Gastrocnemius medialis (tissue), 4 donors: ENCODE measurements at regions not wholly inside any gene's neighbourhood (a gene's known extent, or its start where the extent isn't known, plus 50 kb on each side); places are given as distances from the start of the nearest gene placed in this dataset.

ENCODE experiments used
- ATAC-seq, 2 donors: fragments of 150-250 bp; one replicate each; pipeline ENCODE4 v1.9.1; 2016
- DNase-seq, 2 donors: peaks; one replicate each; pipeline ENCODE4 v3.0.0-alpha.2; 2019
- H3K27ac ChIP-seq, 4 donors: fragments of 200-600 bp; sonication (generic); 1 replicate in 1 of 4; 2 replicates in 3 of 4; pipeline ENCODE4 v1.5.1; 2016 to 2018; ENCODE audit warnings: mild to moderate bottlenecking in 2 of 4, moderate library complexity in 1 of 4
- H3K27me3 ChIP-seq, 3 donors: fragments of 200-600 bp; sonication (generic) in 2 of 3; 1 replicate in 1 of 3; 2 replicates in 2 of 3; pipeline versions ENCODE4 v1.5.1 to v1.6.0; 2016 to 2019; ENCODE audit warnings: mild to moderate bottlenecking in 1 of 3, moderate library complexity in 1 of 3
- H3K36me3 ChIP-seq, 2 donors: fragments of 200-600 bp; sonication (generic) in 1 of 2; one replicate each; pipeline ENCODE4 v1.5.1; 2017 to 2018
- H3K4me1 ChIP-seq, 2 donors: fragments of 200-600 bp; sonication (generic) in 1 of 2; one replicate each; pipeline ENCODE4 v1.5.1; 2016 to 2017; ENCODE audit warnings: mild to moderate bottlenecking in 2 of 2
- H3K4me3 ChIP-seq, 4 donors: fragments of 200-600 bp; sonication (generic) in 3 of 4; 1 replicate in 1 of 4; 2 replicates in 3 of 4; pipeline ENCODE4 v1.5.1; 2016 to 2019; ENCODE audit warnings: mild to moderate bottlenecking in 2 of 4
- H3K9me3 ChIP-seq, 3 donors: fragments of 200-600 bp; sonication (generic) in 2 of 3; 1 replicate in 1 of 3; 2 replicates in 2 of 3; pipeline ENCODE4 v1.5.1; 2016 to 2019
- CTCF ChIP-seq, 5 experiments: fragments of 450-650 bp in 3 of 5; fragments of 200-600 bp in 2 of 5; sonication (generic) in 2 of 5; IDR thresholded peaks in 4 of 5; conservative IDR thresholded peaks in 1 of 5; 1 replicate in 4 of 5; 2 replicates in 1 of 5; pipeline ENCODE4 v1.5.1; 2016 to 2019; ENCODE audit warnings: antibody characterized with exemption in 5 of 5, mild to moderate bottlenecking in 3 of 5, moderate library complexity in 3 of 5
- POLR2A ChIP-seq, 2 donors: fragments of 450-650 bp; IDR thresholded peaks; one replicate each; pipeline ENCODE4 v1.6.1; 2017; ENCODE audit warnings: antibody characterized with exemption in 2 of 2, mild to moderate bottlenecking in 2 of 2, moderate library complexity in 2 of 2
- in situ Hi-C, 4 donors: fragments of 200-750 bp; cut with MboI; loops; one replicate each; pipeline versions ENCODE4 v1.15.0 to v1.8.0; 2017; ENCODE audit warnings: low sequenced_read_pairs in 4 of 4
- intact Hi-C: fragments of 100-400 bp; cut with DNase I; formaldehyde crosslinking; loops from one replicate; pipeline ENCODE4 v1.15.1; 2023; ENCODE audit warnings: low total_unique reads

GRCh38 chrX:7568597-7568996, 274.4 kb upstream of the VCX start:
- no peaks in the 10 kb centered on the region for H3K9me3 ChIP-seq
- in situ Hi-C loops (no loop called here), intact Hi-C loops (no loop called here)
- no peaks in the 10 kb centered on the region for H3K36me3 ChIP-seq
- ATAC-seq (no peak), DNase-seq (no peak)
- H3K27ac ChIP-seq: no peak overlapping the region
- no peak overlapping the region for H3K4me3 ChIP-seq
- no peaks in the 10 kb centered on the region for H3K27me3 ChIP-seq
- TF ChIP-seq CTCF (IDR thresholded peaks at IDR 0.05 in 4 of 5, conservative IDR thresholded peaks at IDR 0.05 in 1 of 5): no peak
- TF ChIP-seq POLR2A (IDR thresholded peaks at IDR 0.05): no peak
- H3K4me1 ChIP-seq: no peaks in the 10 kb centered on the region

- intact Hi-C loops (no loop called here), in situ Hi-C loops (no loop called here)
- no peak for ATAC-seq
- no peak for DNase-seq
- H3K36me3 ChIP-seq: no peaks in the 10 kb centered on the region
- H3K9me3 ChIP-seq: no peaks in the 10 kb centered on the region
- H3K4me3 ChIP-seq: no peak overlapping the region
- no peaks in the 10 kb centered on the region for H3K27me3 ChIP-seq
- no peak for TF ChIP-seq CTCF (IDR thresholded peaks at IDR 0.05 in 4 of 5, conservative IDR thresholded peaks at IDR 0.05 in 1 of 5)
- no peak for TF ChIP-seq POLR2A (IDR thresholded peaks at IDR 0.05)
- no peaks in the 10 kb centered on the region for H3K4me1 ChIP-seq
- no peak overlapping the region for H3K27ac ChIP-seq
Measured at GRCh38 chrX:7568130-7568529, 274.8 kb upstream of the VCX start.

GRCh38 chrX:7552760-7553159, 290.2 kb upstream of the VCX start:
- Histone ChIP-seq H3K9me3 (no peaks in the 10 kb centered on the region), H3K27ac (no peak overlapping the region), H3K27me3 (no peaks in the 10 kb centered on the region), H3K4me1 (no peaks in the 10 kb centered on the region), H3K4me3 (no peak overlapping the region), H3K36me3 (no peaks in the 10 kb centered on the region)
- intact Hi-C loops (no loop called here), in situ Hi-C loops (no loop called here)
- DNase-seq (no peak), ATAC-seq (no peak)
- no peak for TF ChIP-seq CTCF (IDR thresholded peaks at IDR 0.05 in 4 of 5, conservative IDR thresholded peaks at IDR 0.05 in 1 of 5)
- no peak for TF ChIP-seq POLR2A (IDR thresholded peaks at IDR 0.05)

- Histone ChIP-seq H3K9me3 (no peaks in the 10 kb centered on the region), H3K4me1 (no peaks in the 10 kb centered on the region), H3K36me3 (no peaks in the 10 kb centered on the region), H3K27ac (no peak overlapping the region), H3K4me3 (no peak overlapping the region), H3K27me3 (no peaks in the 10 kb centered on the region)
- DNase-seq: no peak
- TF ChIP-seq CTCF (IDR thresholded peaks at IDR 0.05 in 4 of 5, conservative IDR thresholded peaks at IDR 0.05 in 1 of 5) (no peak), POLR2A (IDR thresholded peaks at IDR 0.05) (no peak)
- intact Hi-C loops (no loop called here), in situ Hi-C loops (no loop called here)
- ATAC-seq: no peak
Measured at GRCh38 chrX:7546551-7547080, 296.4 kb upstream of the VCX start.

GRCh38 chrX:7545564-7545963, 297.4 kb upstream of the VCX start:
- Histone ChIP-seq H3K27ac (no peak overlapping the region), H3K4me1 (no peaks in the 10 kb centered on the region), H3K27me3 (no peaks in the 10 kb centered on the region), H3K36me3 (no peaks in the 10 kb centered on the region), H3K4me3 (no peak overlapping the region), H3K9me3 (no peaks in the 10 kb centered on the region)
- in situ Hi-C loops: no loop called here
- ATAC-seq (no peak), DNase-seq (no peak)
- TF ChIP-seq CTCF (IDR thresholded peaks at IDR 0.05 in 4 of 5, conservative IDR thresholded peaks at IDR 0.05 in 1 of 5) (no peak), POLR2A (IDR thresholded peaks at IDR 0.05) (no peak)
- intact Hi-C loops: no loop called here
